Activated CD8-positive, alpha-beta T cell treated with anti-CD3 and anti-CD28 coated beads, Interleukin-2, amount 10 ng/mL, durations not matched to agents 7 days and 5 days (primary cell): ENCODE measurements at regions not wholly inside any gene's neighbourhood (a gene's known extent, or its start where the extent isn't known, plus 50 kb on each side); places are given as distances from the start of the nearest gene placed in this dataset.
"Not testable (repeated sequence)": the region's sequence is repeated elsewhere in the genome, so short reads cannot be mapped to it uniquely, and the experiment has no call there.

Source experiments
- ATAC-seq: fragments of 150-1000 bp; cut with Tn5 transposase; one replicate; pipeline ENCODE4 v1.10.0; 2021; ENCODE audit warnings: moderate library complexity
- CTCF ChIA-PET: fragments of 350-600 bp; sonication (Branson Sonifier 250); formaldehyde crosslinking; loops from one replicate; lab custom pipeline; 2021; ENCODE audit warnings: antibody characterized with exemption; lab: Charles Lee
- POLR2A ChIA-PET: fragments of 350-600 bp; sonication (Branson Sonifier 250); formaldehyde crosslinking; loops from one replicate; lab custom pipeline; 2021; ENCODE audit warnings: antibody characterized with exemption; lab: Charles Lee
- DNase-seq: peaks from one replicate; pipeline ENCODE4 v3.0.0-alpha.2; 2020
- H3K27ac Mint-ChIP-seq: one replicate; pipeline ENCODE4 v1.8.0; 2021; ENCODE audit warnings: mild to moderate bottlenecking, mixed read lengths
- H3K27me3 Mint-ChIP-seq: one replicate; pipeline ENCODE4 v1.8.0; 2021; ENCODE audit warnings: low read depth, mixed read lengths
- H3K36me3 Mint-ChIP-seq: one replicate; pipeline ENCODE4 v1.8.0; 2021; ENCODE audit warnings: low read depth, mixed read lengths
- H3K4me1 Mint-ChIP-seq: one replicate; pipeline ENCODE4 v1.8.0; 2021; ENCODE audit warnings: low read depth, mixed read lengths
- H3K4me3 Mint-ChIP-seq: one replicate; pipeline ENCODE4 v1.8.0; 2021; ENCODE audit warnings: mild to moderate bottlenecking, mixed read lengths
- H3K9me3 Mint-ChIP-seq: one replicate; pipeline ENCODE4 v1.8.0; 2022; ENCODE audit warnings: mixed read lengths; ENCODE audit not compliant: insufficient read depth

GRCh38 chr1:79899914-79900313, 893.4 kb upstream of the ADGRL4 start:
- Mint-ChIP-seq H3K36me3 (no peaks in the 10 kb centered on the region), H3K4me3 (no peak overlapping the region), H3K4me1 (no peaks in the 10 kb centered on the region), H3K27me3 (no peaks in the 10 kb centered on the region), H3K27ac (no peak overlapping the region), H3K9me3 (peaks cover 6% of the 10 kb centered on the region)
- ChIA-PET POLR2A (no interaction called here), CTCF (no interaction called here)
- DNase-seq (no peak), ATAC-seq (no peak)

DNA sequence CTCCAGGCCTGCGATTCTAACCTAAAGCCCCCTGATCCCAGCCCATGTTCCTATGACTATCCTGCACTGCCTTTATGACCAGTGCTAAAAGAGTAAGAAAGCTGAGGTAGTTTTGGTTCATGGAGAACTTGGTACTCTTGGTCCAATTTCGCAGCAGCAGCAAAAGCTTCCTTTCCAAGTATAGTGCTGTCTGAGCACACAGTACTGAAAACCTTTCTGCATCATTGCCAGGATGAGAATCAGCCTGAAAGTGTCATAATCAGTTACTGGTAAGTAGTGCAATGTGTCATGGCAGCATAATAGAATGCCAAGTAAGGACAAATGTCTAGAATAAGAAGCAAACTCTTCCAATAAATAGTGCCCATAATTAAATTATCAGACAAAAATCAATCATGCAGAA, 889.6 kb upstream of the ADGRL4 start:
- no peak overlapping the region for H3K27ac Mint-ChIP-seq

GRCh38 chr1:79895573-79895972, 889.0 kb upstream of the ADGRL4 start:
- H3K4me1 Mint-ChIP-seq: no peaks in the 10 kb centered on the region
- ChIA-PET POLR2A (no interaction called here), CTCF (no interaction called here)
- H3K27ac Mint-ChIP-seq: no peak overlapping the region
- no peak overlapping the region for H3K4me3 Mint-ChIP-seq
- H3K9me3 Mint-ChIP-seq: peaks cover 12% of the 10 kb centered on the region
- H3K36me3 Mint-ChIP-seq: no peaks in the 10 kb centered on the region
- ATAC-seq (no peak), DNase-seq (no peak)
- no peaks in the 10 kb centered on the region for H3K27me3 Mint-ChIP-seq

More for the DNA sequence above, 889.6 kb upstream of the ADGRL4 start:
- Mint-ChIP-seq H3K9me3 (peaks cover 12% of the 10 kb centered on the region), H3K4me1 (no peaks in the 10 kb centered on the region), H3K27me3 (no peaks in the 10 kb centered on the region), H3K36me3 (no peaks in the 10 kb centered on the region), H3K4me3 (no peak overlapping the region)
- ChIA-PET CTCF (no interaction called here), POLR2A (no interaction called here)
- ATAC-seq: no peak
- no peak for DNase-seq

DNA sequence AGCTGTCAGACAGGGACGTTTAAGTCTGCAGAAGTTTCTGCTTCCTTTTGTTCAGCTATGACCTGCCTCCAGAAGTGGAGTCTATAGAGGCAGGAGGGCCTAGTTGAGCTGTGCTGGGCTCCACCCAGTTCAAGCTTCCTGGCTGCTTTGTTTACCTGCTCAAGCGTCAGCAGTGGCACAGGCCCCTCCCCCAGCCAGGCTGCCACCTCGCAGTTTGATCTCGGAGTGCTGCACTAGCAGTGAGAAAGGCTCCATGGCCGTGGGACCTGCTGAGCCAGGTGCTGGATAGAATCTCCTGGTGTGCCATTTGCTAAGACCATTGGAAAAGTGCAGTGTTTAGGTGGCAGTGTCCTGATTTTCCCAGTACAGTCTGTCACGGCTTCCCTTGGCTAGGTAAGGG, 887.6 kb upstream of the ADGRL4 start:
- H3K4me3 Mint-ChIP-seq, POLR2A ChIA-PET, DNase-seq, H3K27ac Mint-ChIP-seq, ATAC-seq, H3K27me3 Mint-ChIP-seq, CTCF ChIA-PET, H3K36me3 Mint-ChIP-seq, H3K4me1 Mint-ChIP-seq: not testable (repeated sequence)
- H3K9me3 Mint-ChIP-seq: peaks cover 12% of the 10 kb centered on the region

GRCh38 chr1:79887059-79887458, 880.5 kb upstream of the ADGRL4 start:
- ATAC-seq: no peak

GRCh38 chr1:79885101-79885500, 878.6 kb upstream of the ADGRL4 start:
- H3K4me3 Mint-ChIP-seq: no peak overlapping the region
- H3K27ac Mint-ChIP-seq: no peak overlapping the region
- H3K4me1 Mint-ChIP-seq: no peaks in the 10 kb centered on the region
- ATAC-seq (no peak), DNase-seq (no peak)
- H3K36me3 Mint-ChIP-seq: no peaks in the 10 kb centered on the region
- POLR2A ChIA-PET: no interaction called here
- CTCF ChIA-PET: no interaction called here
- peaks cover 9% of the 10 kb centered on the region for H3K9me3 Mint-ChIP-seq
- no peaks in the 10 kb centered on the region for H3K27me3 Mint-ChIP-seq

More at GRCh38 chr1:79887059-79887458, 880.5 kb upstream of the ADGRL4 start:
- POLR2A ChIA-PET: no interaction called here
- CTCF ChIA-PET: no interaction called here
- no peaks in the 10 kb centered on the region for H3K36me3 Mint-ChIP-seq
- no peak overlapping the region for H3K4me3 Mint-ChIP-seq
- no peaks in the 10 kb centered on the region for H3K4me1 Mint-ChIP-seq
- peaks cover 9% of the 10 kb centered on the region for H3K9me3 Mint-ChIP-seq
- no peaks in the 10 kb centered on the region for H3K27me3 Mint-ChIP-seq
- no peak overlapping the region for H3K27ac Mint-ChIP-seq
- DNase-seq: no peak

DNA sequence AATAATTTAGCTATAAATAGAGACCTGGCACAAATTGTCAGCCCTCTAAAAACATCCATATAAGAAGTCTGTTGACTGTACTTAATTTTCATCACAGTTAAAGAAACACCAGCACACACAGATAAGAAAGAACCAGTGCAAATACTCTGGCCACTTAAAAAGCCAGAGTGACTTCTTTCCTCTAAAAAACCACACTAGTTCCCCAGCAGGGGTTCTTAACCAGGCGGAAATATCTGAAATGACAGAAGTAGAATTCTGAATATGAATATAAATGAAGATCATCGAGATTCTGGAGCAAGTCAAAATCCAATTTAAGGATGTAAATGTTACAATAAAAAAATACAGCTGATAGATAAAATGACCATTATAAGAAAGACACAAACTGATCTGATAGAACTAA, 870.6 kb upstream of the ADGRL4 start:
- H3K27me3 Mint-ChIP-seq: no peaks in the 10 kb centered on the region
- no peak overlapping the region for H3K27ac Mint-ChIP-seq
- no peaks in the 10 kb centered on the region for H3K4me1 Mint-ChIP-seq
- CTCF ChIA-PET: no interaction called here
- POLR2A ChIA-PET: no interaction called here
- no peak overlapping the region for H3K4me3 Mint-ChIP-seq
- no peak for DNase-seq
- no peaks in the 10 kb centered on the region for H3K36me3 Mint-ChIP-seq
- no peak for ATAC-seq
- peaks cover 15% of the 10 kb centered on the region for H3K9me3 Mint-ChIP-seq

DNA sequence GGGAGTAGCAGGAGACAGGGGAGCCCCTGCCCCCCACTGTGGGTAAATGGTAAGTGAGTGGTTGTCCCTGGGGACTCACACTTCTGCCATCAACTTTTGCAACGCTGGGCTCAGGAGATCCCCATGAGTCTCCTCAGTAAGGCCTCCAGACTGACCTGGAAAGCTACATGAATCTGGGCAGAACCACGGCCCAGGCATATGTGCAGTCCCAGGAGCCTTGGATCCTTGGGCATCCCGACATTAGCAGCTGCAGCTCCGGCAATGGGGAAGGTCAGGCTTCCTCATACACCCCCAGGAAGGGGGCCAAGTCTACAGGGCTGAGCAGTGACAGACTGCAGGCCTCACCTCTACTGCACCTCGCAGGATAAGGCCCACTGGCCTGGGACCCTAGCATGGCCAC, 868.7 kb upstream of the ADGRL4 start:
- POLR2A ChIA-PET: no interaction called here
- Mint-ChIP-seq H3K36me3 (no peaks in the 10 kb centered on the region), H3K4me1 (no peaks in the 10 kb centered on the region), H3K27me3 (no peaks in the 10 kb centered on the region), H3K4me3 (no peak overlapping the region), H3K9me3 (peaks cover 15% of the 10 kb centered on the region), H3K27ac (no peak overlapping the region)
- CTCF ChIA-PET: no interaction called here
- ATAC-seq (no peak), DNase-seq (no peak)

DNA sequence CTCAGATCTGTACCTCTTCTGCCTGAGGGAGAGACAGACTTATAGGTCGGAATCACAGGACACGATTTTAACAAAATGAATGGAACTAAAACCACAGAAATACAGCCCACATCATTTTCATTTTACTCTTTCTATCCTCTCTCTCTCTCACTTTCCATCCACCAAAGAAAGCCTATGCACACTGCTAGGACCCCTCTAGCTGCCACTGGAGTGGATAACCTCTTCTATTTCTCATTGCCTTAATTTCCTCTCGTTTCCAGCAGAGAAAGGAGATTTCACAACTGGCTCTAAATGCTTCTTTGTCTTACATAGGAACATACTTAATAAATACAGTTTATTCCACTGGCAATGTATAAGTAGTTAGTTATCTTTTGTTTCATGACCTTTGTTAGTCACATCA, 867.8 kb upstream of the ADGRL4 start:
- CTCF ChIA-PET: no interaction called here
- no peaks in the 10 kb centered on the region for H3K27me3 Mint-ChIP-seq

DNA sequence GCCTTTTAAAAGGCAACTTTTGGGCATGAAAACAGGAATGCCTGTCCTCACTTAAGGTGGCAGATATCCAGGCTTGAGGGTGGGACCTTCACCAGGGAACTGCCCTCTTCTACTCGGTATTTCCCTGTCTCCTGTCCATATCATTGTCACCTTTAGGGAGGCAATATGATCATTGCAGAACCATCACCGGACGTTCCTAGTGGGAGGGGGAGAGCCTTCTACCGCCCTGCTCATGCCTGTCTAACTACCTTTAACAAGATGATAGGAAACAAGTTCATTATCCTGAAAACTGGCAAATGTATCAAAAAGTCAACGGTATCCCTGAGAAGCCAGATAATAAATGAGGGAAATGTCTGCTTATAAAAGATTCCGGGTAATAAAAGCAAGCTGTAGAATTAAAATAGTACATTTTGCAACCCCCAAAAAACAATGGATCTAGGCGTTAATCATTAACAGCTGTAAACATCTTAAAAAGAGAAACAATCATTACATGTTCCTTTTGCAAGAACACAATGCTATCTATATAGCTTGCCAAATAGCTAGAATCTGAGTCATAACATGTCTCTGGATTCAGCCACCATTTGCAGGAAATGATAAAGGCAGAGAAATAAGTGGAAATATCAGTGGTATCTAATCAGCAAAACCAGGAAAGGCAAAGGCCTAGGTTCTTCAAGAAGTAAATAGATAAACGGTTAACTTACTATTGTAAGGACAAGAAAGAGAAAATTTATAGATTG, 852.9 kb upstream of the ADGRL4 start:
- no peaks in the 10 kb centered on the region for H3K4me1 Mint-ChIP-seq
- CTCF ChIA-PET: no interaction called here
- H3K4me3 Mint-ChIP-seq: no peak overlapping the region
- no peaks in the 10 kb centered on the region for H3K27me3 Mint-ChIP-seq
- DNase-seq (no peak), ATAC-seq (no peak)
- POLR2A ChIA-PET: no interaction called here
- H3K27ac Mint-ChIP-seq: no peak overlapping the region
- no peaks in the 10 kb centered on the region for H3K36me3 Mint-ChIP-seq
- H3K9me3 Mint-ChIP-seq: peaks cover 8% of the 10 kb centered on the region

More for the DNA sequence above, 867.8 kb upstream of the ADGRL4 start:
- H3K9me3 Mint-ChIP-seq: peaks cover 15% of the 10 kb centered on the region
- no peak overlapping the region for H3K27ac Mint-ChIP-seq
- no peak overlapping the region for H3K4me3 Mint-ChIP-seq
- POLR2A ChIA-PET: no interaction called here
- H3K36me3 Mint-ChIP-seq: no peaks in the 10 kb centered on the region
- DNase-seq: no peak
- no peaks in the 10 kb centered on the region for H3K4me1 Mint-ChIP-seq
- ATAC-seq: no peak

- Mint-ChIP-seq H3K27ac (no peak overlapping the region), H3K27me3 (no peaks in the 10 kb centered on the region), H3K9me3 (peaks cover 3% of the 10 kb centered on the region), H3K36me3 (no peaks in the 10 kb centered on the region), H3K4me1 (no peaks in the 10 kb centered on the region), H3K4me3 (no peak overlapping the region)
- ChIA-PET CTCF (no interaction called here), POLR2A (no interaction called here)
- ATAC-seq (no peak), DNase-seq (no peak)
Measured at GRCh38 chr1:79852004-79852403, 845.5 kb upstream of the ADGRL4 start.

DNA sequence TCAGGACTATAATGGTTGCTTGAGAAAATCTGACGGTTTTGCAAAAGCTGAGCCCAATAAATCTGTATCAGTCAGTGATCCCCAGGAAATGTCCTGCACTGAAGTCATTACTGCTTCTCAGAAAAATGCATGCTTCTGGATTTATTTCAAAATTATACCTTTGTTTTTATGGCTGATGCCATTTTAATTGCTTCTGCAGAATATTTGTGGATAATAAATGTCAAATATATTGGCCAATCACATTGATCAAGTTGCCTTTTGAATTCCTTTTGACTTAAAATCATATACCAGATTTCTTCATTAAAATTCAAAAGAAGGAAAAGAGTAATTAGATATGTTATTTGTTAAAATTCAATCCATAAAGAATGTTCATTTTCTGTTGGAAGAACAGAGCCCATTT, 842.9 kb upstream of the ADGRL4 start:
- no peaks in the 10 kb centered on the region for H3K27me3 Mint-ChIP-seq
- no peak overlapping the region for H3K4me3 Mint-ChIP-seq
- ATAC-seq (no peak), DNase-seq (no peak)
- no peaks in the 10 kb centered on the region for H3K36me3 Mint-ChIP-seq
- no peak overlapping the region for H3K27ac Mint-ChIP-seq
- POLR2A ChIA-PET: no interaction called here
- peaks cover 8% of the 10 kb centered on the region for H3K9me3 Mint-ChIP-seq
- no peaks in the 10 kb centered on the region for H3K4me1 Mint-ChIP-seq
- CTCF ChIA-PET: no interaction called here

GRCh38 chr1:79848316-79848715, 841.8 kb upstream of the ADGRL4 start:
- ChIA-PET CTCF (no interaction called here), POLR2A (no interaction called here)
- ATAC-seq (no peak), DNase-seq (no peak)
- H3K9me3 Mint-ChIP-seq: peaks cover 10% of the 10 kb centered on the region
- H3K36me3 Mint-ChIP-seq: no peaks in the 10 kb centered on the region
- H3K27ac Mint-ChIP-seq: no peak overlapping the region
- no peak overlapping the region for H3K4me3 Mint-ChIP-seq
- H3K4me1 Mint-ChIP-seq: no peaks in the 10 kb centered on the region
- no peaks in the 10 kb centered on the region for H3K27me3 Mint-ChIP-seq
